Naive thymus-derived CD8-positive, alpha-beta T cell (primary cell): ENCODE measurements at regions not wholly inside any gene's neighbourhood (a gene's known extent, or its start where the extent isn't known, plus 50 kb on each side); places are given as distances from the start of the nearest gene placed in this dataset.

Experiments
- ATAC-seq, 2 donors: fragments of 150-1000 bp; cut with Tn5 transposase in 1 of 2; sonication (Bioruptor Pico), chemical (Tn5 transposase) in 1 of 2; 1 replicate in 1 of 2; 2 replicates in 1 of 2; pipeline ENCODE4 v1.10.0; 2021; ENCODE audit warnings: mild to moderate bottlenecking in 2 of 2, moderate library complexity in 2 of 2
- POLR2A ChIA-PET: fragments of 350-600 bp; sonication (Branson Sonifier 250); formaldehyde crosslinking; loops from one replicate; lab custom pipeline; 2021; ENCODE audit warnings: antibody characterized with exemption; lab: Charles Lee
- DNase-seq, 10 donors: peaks; one replicate each; pipeline versions ENCODE4 v3.0.0 to v3.0.0-alpha.2; 2020 to 2022
- H3K27ac Mint-ChIP-seq, 10 donors: one replicate each; pipeline ENCODE4 v1.8.0; 2020 to 2022; ENCODE audit warnings: mild to moderate bottlenecking in 10 of 10, mixed read lengths in 10 of 10, moderate library complexity in 4 of 10, inconsistent platforms in 1 of 10
- H3K27me3 Mint-ChIP-seq, 5 donors: one replicate each; pipeline ENCODE4 v1.8.0; 2021 to 2022; ENCODE audit warnings: mixed read lengths in 5 of 5
- H3K36me3 Mint-ChIP-seq, 3 donors: one replicate each; pipeline ENCODE4 v1.8.0; 2020 to 2022; ENCODE audit warnings: mixed read lengths in 3 of 3, mild to moderate bottlenecking in 2 of 3, inconsistent platforms in 1 of 3
- H3K4me1 Mint-ChIP-seq, 4 donors: one replicate each; pipeline ENCODE4 v1.8.0; 2021 to 2022; ENCODE audit warnings: mixed read lengths in 4 of 4
- H3K4me3 Mint-ChIP-seq, 10 donors: one replicate each; pipeline ENCODE4 v1.8.0; 2020 to 2022; ENCODE audit warnings: mild to moderate bottlenecking in 10 of 10, mixed read lengths in 10 of 10, moderate library complexity in 6 of 10, inconsistent platforms in 1 of 10
- H3K9me3 Mint-ChIP-seq, 9 donors: one replicate each; pipeline ENCODE4 v1.8.0; 2020 to 2022; ENCODE audit warnings: mixed read lengths in 9 of 9, mild to moderate bottlenecking in 3 of 9, inconsistent platforms in 1 of 9, moderate library complexity in 1 of 9

- H3K4me1 Mint-ChIP-seq: no peaks in the 10 kb centered on the region
- H3K27ac Mint-ChIP-seq: no peak overlapping the region
- DNase-seq: no peak
- ATAC-seq: no peak
- POLR2A ChIA-PET: no interaction called here
- H3K4me3 Mint-ChIP-seq: no peak overlapping the region
- no peaks in the 10 kb centered on the region for H3K36me3 Mint-ChIP-seq
- peaks cover 12 to 41% (median 17%) of the 10 kb centered on the region in 5 donors for H3K27me3 Mint-ChIP-seq
- H3K9me3 Mint-ChIP-seq: peaks cover 0 to 14% (median 6%) of the 10 kb centered on the region in 9 donors
Observed at GRCh38 chr3:115536171-115536570, 87.1 kb upstream of the GAP43 start.

GRCh38 chr3:115537669-115538068, 85.6 kb upstream of the GAP43 start:
- no peak for ATAC-seq
- no peaks in the 10 kb centered on the region for H3K9me3 Mint-ChIP-seq
- no peaks in the 10 kb centered on the region for H3K36me3 Mint-ChIP-seq
- no peak for DNase-seq
- H3K27me3 Mint-ChIP-seq: peaks cover 11 to 26% (median 15%) of the 10 kb centered on the region in 5 donors
- no peaks in the 10 kb centered on the region for H3K4me1 Mint-ChIP-seq
- POLR2A ChIA-PET: no interaction called here
- H3K4me3 Mint-ChIP-seq: no peak overlapping the region
- H3K27ac Mint-ChIP-seq: no peak overlapping the region

- peaks cover 0 to 14% (median 4%) of the 10 kb centered on the region in 5 donors for H3K27me3 Mint-ChIP-seq
- no peaks in the 10 kb centered on the region for H3K36me3 Mint-ChIP-seq
- H3K9me3 Mint-ChIP-seq: no peaks in the 10 kb centered on the region
- ATAC-seq: no peak
- POLR2A ChIA-PET: no interaction called here
- DNase-seq: no peak
- H3K4me3 Mint-ChIP-seq: no peak overlapping the region
- H3K27ac Mint-ChIP-seq: no peak overlapping the region
- H3K4me1 Mint-ChIP-seq: no peaks in the 10 kb centered on the region
Observed at GRCh38 chr3:115547207-115547606, 76.1 kb upstream of the GAP43 start.

GRCh38 chr3:115548611-115549010, 74.7 kb upstream of the GAP43 start:
- ATAC-seq (no peak), DNase-seq (no peak)
- Mint-ChIP-seq H3K4me3 (no peak overlapping the region), H3K36me3 (no peaks in the 10 kb centered on the region), H3K27ac (no peak overlapping the region), H3K9me3 (no peaks in the 10 kb centered on the region), H3K27me3 (peaks cover 5 to 16% (median 8%) of the 10 kb centered on the region in 5 donors), H3K4me1 (no peaks in the 10 kb centered on the region)
- POLR2A ChIA-PET: no interaction called here

GRCh38 chr3:115549071-115549470, 74.2 kb upstream of the GAP43 start:
- H3K4me1 Mint-ChIP-seq: no peaks in the 10 kb centered on the region
- ATAC-seq (no peak), DNase-seq (no peak)
- POLR2A ChIA-PET: no interaction called here
- H3K36me3 Mint-ChIP-seq: no peaks in the 10 kb centered on the region
- H3K27ac Mint-ChIP-seq: no peak overlapping the region
- no peaks in the 10 kb centered on the region for H3K9me3 Mint-ChIP-seq
- peaks cover 5 to 21% (median 11%) of the 10 kb centered on the region in 5 donors for H3K27me3 Mint-ChIP-seq
- H3K4me3 Mint-ChIP-seq: no peak overlapping the region

- POLR2A ChIA-PET: no interaction called here
- no peak for ATAC-seq
- H3K4me1 Mint-ChIP-seq: no peaks in the 10 kb centered on the region
Observed at GRCh38 chr3:115550285-115550761, 73.0 kb upstream of the GAP43 start.

DNA sequence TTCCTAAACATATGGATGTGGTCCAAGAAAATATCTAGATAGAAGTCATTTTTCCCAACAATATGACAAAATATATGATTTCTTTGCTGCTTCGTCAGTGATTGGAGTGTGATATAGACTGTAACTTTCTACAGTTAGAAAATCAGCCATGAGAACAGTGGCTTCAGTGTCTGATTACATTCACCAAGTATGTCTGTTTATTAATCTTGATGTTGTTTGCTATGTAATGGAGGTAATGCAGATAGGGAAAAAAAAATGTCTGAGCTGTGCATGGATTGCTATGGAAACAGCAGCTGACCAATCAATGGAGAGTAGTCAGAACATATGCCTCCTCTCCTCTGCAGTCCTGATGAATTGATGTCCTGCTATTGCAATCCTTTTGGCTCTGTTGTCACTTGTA, 72.3 kb upstream of the GAP43 start:
- Mint-ChIP-seq H3K36me3 (no peaks in the 10 kb centered on the region), H3K4me3 (no peak overlapping the region), H3K4me1 (no peaks in the 10 kb centered on the region), H3K27me3 (peaks cover 5 to 28% (median 15%) of the 10 kb centered on the region in 5 donors), H3K9me3 (no peaks in the 10 kb centered on the region), H3K27ac (no peak overlapping the region)
- POLR2A ChIA-PET: no interaction called here
- ATAC-seq (no peak), DNase-seq (no peak)

More at GRCh38 chr3:115550285-115550761, 73.0 kb upstream of the GAP43 start:
- DNase-seq: no peak
- Mint-ChIP-seq H3K36me3 (no peaks in the 10 kb centered on the region), H3K9me3 (no peaks in the 10 kb centered on the region), H3K27ac (no peak overlapping the region), H3K27me3 (peaks cover 5 to 27% (median 15%) of the 10 kb centered on the region in 5 donors), H3K4me3 (no peak overlapping the region)

GRCh38 chr3:115552007-115552406, 71.3 kb upstream of the GAP43 start:
- Mint-ChIP-seq H3K27me3 (peaks cover 5 to 28% (median 15%) of the 10 kb centered on the region in 5 donors), H3K4me1 (no peaks in the 10 kb centered on the region), H3K27ac (no peak overlapping the region), H3K36me3 (no peaks in the 10 kb centered on the region), H3K9me3 (no peaks in the 10 kb centered on the region), H3K4me3 (no peak overlapping the region)
- no peak for ATAC-seq
- DNase-seq: no peak
- POLR2A ChIA-PET: no interaction called here

DNA sequence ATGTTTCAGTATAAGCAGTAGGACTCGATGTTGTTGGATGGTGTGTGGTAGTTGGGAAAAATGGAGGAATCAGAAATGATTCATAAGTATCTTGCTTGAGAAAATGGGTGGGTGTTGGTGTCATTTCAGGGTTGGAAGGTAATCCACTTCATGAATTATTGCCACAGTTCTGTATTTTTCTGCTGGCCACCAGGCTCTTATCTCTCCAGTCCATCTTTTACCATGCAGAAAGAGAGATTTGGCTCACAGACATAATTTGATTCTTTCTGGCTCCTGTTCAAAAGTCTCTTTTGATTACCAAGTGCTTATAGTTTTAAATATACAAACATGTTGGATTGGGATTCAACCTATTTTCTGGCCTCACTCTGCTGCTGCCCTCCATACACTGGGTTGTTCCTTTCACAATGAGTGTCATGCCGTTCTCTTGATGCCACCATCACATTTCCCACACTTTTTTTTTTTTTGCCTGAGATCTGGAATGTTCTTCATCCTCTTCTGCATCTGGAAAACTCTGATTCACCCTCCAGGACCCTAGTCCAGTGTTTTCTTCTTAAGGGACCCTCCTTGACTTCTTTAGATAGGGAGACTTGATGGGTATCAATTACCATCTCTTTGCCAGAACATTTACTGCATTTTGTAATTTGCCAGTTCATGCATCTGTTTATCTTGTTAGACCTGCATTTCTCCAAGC, 69.4 kb upstream of the GAP43 start:
- no peaks in the 10 kb centered on the region for H3K4me1 Mint-ChIP-seq
- DNase-seq (no peak), ATAC-seq (no peak)
- POLR2A ChIA-PET: no interaction called here
- H3K27ac Mint-ChIP-seq: no peak overlapping the region
- H3K36me3 Mint-ChIP-seq: no peaks in the 10 kb centered on the region
- no peaks in the 10 kb centered on the region for H3K9me3 Mint-ChIP-seq
- peaks cover 5 to 28% (median 15%) of the 10 kb centered on the region in 5 donors for H3K27me3 Mint-ChIP-seq
- H3K4me3 Mint-ChIP-seq: no peak overlapping the region

DNA sequence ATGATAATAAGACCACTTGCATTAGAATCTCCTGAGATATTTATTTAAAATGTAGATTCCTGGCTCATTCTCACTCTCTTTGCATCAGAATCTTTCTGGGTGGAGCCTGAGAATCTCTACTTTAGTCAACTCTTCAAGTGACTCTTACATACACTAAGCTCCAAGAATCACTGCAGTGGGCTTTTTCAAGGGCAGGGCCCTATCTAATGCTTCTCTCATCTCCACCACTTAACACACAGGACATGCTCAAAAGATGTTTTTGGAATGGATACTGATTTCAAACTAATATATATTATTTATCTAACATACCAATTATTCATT, 68.9 kb upstream of the GAP43 start:
- peaks cover 6 to 28% (median 15%) of the 10 kb centered on the region in 5 donors for H3K27me3 Mint-ChIP-seq
- ATAC-seq: no peak
- H3K9me3 Mint-ChIP-seq: no peaks in the 10 kb centered on the region
- H3K4me1 Mint-ChIP-seq: no peaks in the 10 kb centered on the region
- H3K27ac Mint-ChIP-seq: no peak overlapping the region
- no peak overlapping the region for H3K4me3 Mint-ChIP-seq
- POLR2A ChIA-PET: no interaction called here
- H3K36me3 Mint-ChIP-seq: no peaks in the 10 kb centered on the region
- no peak for DNase-seq

- H3K4me1 Mint-ChIP-seq: no peaks in the 10 kb centered on the region
- H3K9me3 Mint-ChIP-seq: no peaks in the 10 kb centered on the region
- POLR2A ChIA-PET: no interaction called here
- peaks cover 13 to 37% (median 18%) of the 10 kb centered on the region in 5 donors for H3K27me3 Mint-ChIP-seq
- H3K36me3 Mint-ChIP-seq: no peaks in the 10 kb centered on the region
- no peak overlapping the region for H3K27ac Mint-ChIP-seq
- ATAC-seq (no peak), DNase-seq (no peak)
- H3K4me3 Mint-ChIP-seq: no peak overlapping the region
Observed at GRCh38 chr3:115562636-115563267, 60.6 kb upstream of the GAP43 start.

DNA sequence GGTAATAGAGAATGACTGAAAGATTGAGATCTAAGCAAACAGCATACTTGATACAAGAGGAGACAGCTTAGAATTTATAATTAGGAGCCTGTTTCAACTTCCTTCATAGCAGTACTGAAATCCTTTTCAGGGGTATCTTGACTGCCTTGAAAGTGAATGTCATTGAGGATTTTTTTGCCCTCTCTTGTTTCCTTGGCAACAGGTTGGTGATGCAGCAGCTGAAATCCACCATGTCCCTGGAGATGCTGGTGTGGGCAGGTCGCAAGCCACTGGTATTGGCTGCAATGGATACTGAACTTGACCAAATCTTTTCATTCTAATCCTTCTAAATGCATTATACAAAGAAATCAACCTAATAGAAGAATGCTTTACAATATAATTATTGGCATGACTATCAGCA, 59.3 kb upstream of the GAP43 start:
- no peaks in the 10 kb centered on the region for H3K36me3 Mint-ChIP-seq
- H3K4me1 Mint-ChIP-seq: no peaks in the 10 kb centered on the region
- H3K9me3 Mint-ChIP-seq: no peaks in the 10 kb centered on the region
- ATAC-seq (no peak), DNase-seq (no peak)
- H3K27ac Mint-ChIP-seq: no peak overlapping the region
- H3K27me3 Mint-ChIP-seq: peaks cover 13 to 37% (median 20%) of the 10 kb centered on the region in 5 donors
- no peak overlapping the region for H3K4me3 Mint-ChIP-seq
- POLR2A ChIA-PET: no interaction called here

- Mint-ChIP-seq H3K36me3 (no peaks in the 10 kb centered on the region), H3K4me3 (no peak overlapping the region), H3K27ac (no peak overlapping the region), H3K4me1 (no peaks in the 10 kb centered on the region), H3K9me3 (peaks cover 0 to 2% (median 0%) of the 10 kb centered on the region in 9 donors), H3K27me3 (peaks cover 7 to 28% (median 10%) of the 10 kb centered on the region in 5 donors)
- DNase-seq: no peak
- ATAC-seq: no peak
- POLR2A ChIA-PET: no interaction called here
Observed at GRCh38 chr3:115571413-115571812, 51.9 kb upstream of the GAP43 start.
